Prostate gland (tissue), 2 donors: ENCODE measurements at regions not wholly inside any gene's neighbourhood (a gene's known extent, or its start where the extent isn't known, plus 50 kb on each side); places are given as distances from the start of the nearest gene placed in this dataset.

Experiments used
- DNase-seq: peaks from one replicate; pipeline ENCODE4 v3.0.0-alpha.2; 2019; ENCODE audit warnings: low spot score
- H3K27ac ChIP-seq, 2 donors: fragments of 200-600 bp; sonication (generic); 2 replicates each; pipeline ENCODE4 v1.5.1; 2017 to 2019
- H3K27me3 ChIP-seq: fragments of 200-600 bp; sonication (generic); replicated peaks from 2 replicates; pipeline ENCODE4 v1.5.1; 2019; ENCODE audit not compliant: insufficient read depth
- H3K36me3 ChIP-seq, 2 donors: fragments of 200-600 bp; sonication (generic); 1 replicate in 1 of 2; 2 replicates in 1 of 2; pipeline versions ENCODE4 v1.5.1 to v1.8.1; 2017 to 2019
- H3K4me1 ChIP-seq: fragments of 200-600 bp; sonication (generic); replicated peaks from 2 replicates; pipeline ENCODE4 v1.5.1; 2019
- H3K4me3 ChIP-seq, 2 donors: fragments of 200-600 bp; sonication (generic); 2 replicates each; pipeline ENCODE4 v1.5.1; 2017 to 2019
- H3K9me3 ChIP-seq: fragments of 200-600 bp; sonication (generic); 2 replicates; pipeline ENCODE4 v1.5.1; 2017
- POLR2A ChIP-seq: fragments of 450-650 bp; IDR thresholded peaks from one replicate; pipeline ENCODE4 v1.6.1; 2016; ENCODE audit warnings: antibody characterized with exemption, mild to moderate bottlenecking
- POLR2AphosphoS5 ChIP-seq: sonication (generic); formaldehyde crosslinking; IDR thresholded peaks from one replicate; pipeline ENCODE4 v1.6.1; 2017; ENCODE audit warnings: antibody characterized with exemption
- WGBS: methylation state at CpG from one replicate; pipeline ENCODE4 v1.1.5; 2018; 5-methylcytosine and 5-hydroxymethylcytosine counted together
- intact Hi-C: fragments of 100-400 bp; cut with DNase I; formaldehyde crosslinking; loops from one replicate; pipeline ENCODE4 v1.14.2; 2022
- TF ChIP-seq, protein P1 (sequence below), 4 experiments: fragments of 200-600 bp in 2 of 4; fragments of 450-650 bp in 2 of 4; sonication (generic) in 2 of 4; IDR thresholded peaks; 1 replicate in 3 of 4; 2 replicates in 1 of 4; pipeline ENCODE4 v1.5.1; 2016 to 2019; ENCODE audit warnings: antibody characterized with exemption in 4 of 4, mild to moderate bottlenecking in 2 of 4, moderate library complexity in 2 of 4

GRCh38 chr14:22319526-22320361 lies 269.3 kb downstream of the DAD1 start:
- Histone ChIP-seq H3K4me1 (no peaks in the 10 kb centered on the region), H3K36me3 (no peaks in the 10 kb centered on the region), H3K4me3 (no peak overlapping the region), H3K9me3 (no peaks in the 10 kb centered on the region), H3K27me3 (no peaks in the 10 kb centered on the region), H3K27ac (no peak overlapping the region)
- TF ChIP-seq POLR2AphosphoS5, result peak; percentile 14
- TF ChIP-seq, protein P1, sequence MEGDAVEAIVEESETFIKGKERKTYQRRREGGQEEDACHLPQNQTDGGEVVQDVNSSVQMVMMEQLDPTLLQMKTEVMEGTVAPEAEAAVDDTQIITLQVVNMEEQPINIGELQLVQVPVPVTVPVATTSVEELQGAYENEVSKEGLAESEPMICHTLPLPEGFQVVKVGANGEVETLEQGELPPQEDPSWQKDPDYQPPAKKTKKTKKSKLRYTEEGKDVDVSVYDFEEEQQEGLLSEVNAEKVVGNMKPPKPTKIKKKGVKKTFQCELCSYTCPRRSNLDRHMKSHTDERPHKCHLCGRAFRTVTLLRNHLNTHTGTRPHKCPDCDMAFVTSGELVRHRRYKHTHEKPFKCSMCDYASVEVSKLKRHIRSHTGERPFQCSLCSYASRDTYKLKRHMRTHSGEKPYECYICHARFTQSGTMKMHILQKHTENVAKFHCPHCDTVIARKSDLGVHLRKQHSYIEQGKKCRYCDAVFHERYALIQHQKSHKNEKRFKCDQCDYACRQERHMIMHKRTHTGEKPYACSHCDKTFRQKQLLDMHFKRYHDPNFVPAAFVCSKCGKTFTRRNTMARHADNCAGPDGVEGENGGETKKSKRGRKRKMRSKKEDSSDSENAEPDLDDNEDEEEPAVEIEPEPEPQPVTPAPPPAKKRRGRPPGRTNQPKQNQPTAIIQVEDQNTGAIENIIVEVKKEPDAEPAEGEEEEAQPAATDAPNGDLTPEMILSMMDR (IDR thresholded peaks at IDR 0.05), result peak; percentile 58 to 73 (median 64)
- no peak for TF ChIP-seq POLR2A
- 8% methylated on average over 4 of the region's 4 CpGs for WGBS
- DNase-seq, result peak; percentile 63
- intact Hi-C loops, result loop anchor here (5.0 to 10.0 kb wide), 3 partner anchors 53 to 95 kb away; no protein-coding TSS in a partner anchor

DNA sequence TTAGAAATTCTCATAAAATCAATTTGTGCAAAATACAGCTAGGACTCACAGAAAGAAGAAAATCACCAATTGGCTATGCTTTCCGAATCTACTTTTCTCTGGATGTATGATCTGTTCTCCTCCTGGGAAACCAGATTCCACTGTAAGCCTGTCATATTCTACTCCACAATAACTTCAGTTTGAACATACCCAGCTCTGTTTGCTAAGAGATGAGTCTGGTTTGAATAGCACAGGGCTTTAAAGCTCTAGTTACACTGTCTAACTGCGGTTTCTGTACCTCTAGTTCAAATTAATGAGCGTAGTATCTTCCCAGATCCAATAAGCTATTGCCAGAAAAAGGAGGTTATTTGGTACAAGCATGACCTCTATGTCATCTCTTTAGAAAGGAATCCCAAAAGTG lies 270.1 kb downstream of the DAD1 start:
- Histone ChIP-seq H3K27ac (no peak overlapping the region), H3K36me3 (no peaks in the 10 kb centered on the region), H3K4me3 (no peak overlapping the region), H3K4me1 (no peaks in the 10 kb centered on the region), H3K27me3 (no peaks in the 10 kb centered on the region), H3K9me3 (no peaks in the 10 kb centered on the region)
- no peak for TF ChIP-seq POLR2A
- TF ChIP-seq, protein P1 (IDR thresholded peaks at IDR 0.05), result no peak
- no peak for TF ChIP-seq POLR2AphosphoS5
- intact Hi-C loops, result loop anchor here (10.0 kb wide), 1 partner anchor 54 kb away; no protein-coding TSS in a partner anchor
- DNase-seq, result no peak
- 41% methylated on average over 3 of the region's 3 CpGs for WGBS

DNA sequence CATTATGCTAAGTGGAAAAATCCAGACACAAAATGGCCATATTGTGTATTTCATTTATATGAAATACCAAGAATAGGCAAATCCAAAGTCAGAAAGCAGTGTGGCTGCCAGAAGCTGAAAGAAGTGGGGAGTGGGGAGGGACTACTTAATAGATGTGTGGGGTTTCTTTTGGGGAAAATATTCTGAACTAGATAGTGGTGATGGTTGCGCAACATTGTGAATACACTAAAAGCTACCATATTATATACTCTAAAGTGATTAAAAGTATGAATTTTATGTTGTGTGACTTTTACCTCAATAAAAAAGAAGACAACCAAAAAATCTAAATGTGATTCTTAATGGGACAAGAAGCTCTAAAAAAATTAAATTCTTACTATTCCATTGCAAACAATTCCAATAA lies 272.6 kb downstream of the DAD1 start:
- TF ChIP-seq POLR2A (no peak), POLR2AphosphoS5 (no peak)
- TF ChIP-seq, protein P1 (IDR thresholded peaks at IDR 0.05), result no peak
- Histone ChIP-seq H3K27me3 (no peaks in the 10 kb centered on the region), H3K9me3 (no peaks in the 10 kb centered on the region), H3K27ac (no peak overlapping the region), H3K4me3 (no peak overlapping the region), H3K36me3 (no peaks in the 10 kb centered on the region), H3K4me1 (no peaks in the 10 kb centered on the region)
- DNase-seq, result no peak
- WGBS, result 100% methylated on average over 1 of the region's 1 CpG
- intact Hi-C loops, result loop anchor here (10.0 kb wide), 1 partner anchor 52 kb away; no protein-coding TSS in a partner anchor

DNA sequence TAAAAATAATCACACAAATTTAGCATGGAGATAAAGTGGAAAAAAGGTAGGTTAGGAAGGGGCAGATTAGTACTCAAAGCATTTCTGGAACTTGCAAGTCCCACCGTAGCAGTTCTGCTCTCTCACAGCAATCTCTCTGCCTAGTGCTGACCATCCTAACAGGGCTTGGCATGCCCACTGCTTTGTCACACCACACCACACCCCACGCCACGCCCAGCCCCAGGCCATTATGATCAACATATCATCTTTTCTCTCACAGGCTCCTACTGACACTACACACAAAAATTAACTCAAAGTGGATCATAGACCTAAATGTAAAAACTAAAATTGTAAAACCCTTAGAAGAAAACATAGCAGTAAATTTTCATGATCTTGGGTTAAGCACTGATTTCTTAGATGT lies 273.7 kb downstream of the DAD1 start:
- WGBS, result 87% methylated on average over 3 of the region's 3 CpGs
- DNase-seq, result no peak
- Histone ChIP-seq H3K27me3 (no peaks in the 10 kb centered on the region), H3K4me3 (no peak overlapping the region), H3K27ac (no peak overlapping the region), H3K4me1 (no peaks in the 10 kb centered on the region), H3K36me3 (no peaks in the 10 kb centered on the region), H3K9me3 (no peaks in the 10 kb centered on the region)
- TF ChIP-seq, protein P1 (IDR thresholded peaks at IDR 0.05), result no peak
- TF ChIP-seq POLR2A, result no peak
- no peak for TF ChIP-seq POLR2AphosphoS5
- intact Hi-C loops, result loop anchor here (10.0 kb wide), 1 partner anchor 51 kb away; no protein-coding TSS in a partner anchor
